GM19328 (cell line): ENCODE measurements at regions not wholly inside any gene's neighbourhood (a gene's known extent, or its start where the extent isn't known, plus 50 kb on each side); places are given as distances from the start of the nearest gene placed in this dataset.
"Not testable (repeated sequence)": the region's sequence is repeated elsewhere in the genome, so short reads cannot be mapped to it uniquely, and the experiment has no call there.

Source experiments
- ATAC-seq: cut with Tn5 transposase; IDR thresholded peaks from one replicate; pipeline ENCODE4 v1.9.1; 2021; ENCODE audit warnings: mild to moderate bottlenecking, moderate library complexity; ENCODE audit not compliant: unreplicated experiment

DNA sequence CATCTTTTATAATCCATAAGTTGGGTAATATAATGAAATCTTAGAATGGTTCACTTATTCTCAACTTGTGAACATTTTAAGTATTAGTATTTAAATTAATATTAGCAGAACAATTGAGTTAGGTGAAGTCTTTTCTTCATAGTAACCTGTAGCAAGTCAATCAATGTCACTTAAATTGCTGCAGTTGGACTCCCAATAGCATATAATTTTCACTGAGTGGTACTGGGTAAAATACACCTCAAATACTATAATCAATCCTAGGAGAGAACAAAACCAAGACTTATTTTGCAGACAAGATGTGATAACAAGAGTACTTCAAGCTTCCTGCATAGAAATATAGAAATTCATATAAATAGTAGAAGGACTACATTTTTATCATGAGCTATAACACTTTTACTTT is 677.9 kb upstream of the LRRN3 start:
- ATAC-seq: no peak

DNA sequence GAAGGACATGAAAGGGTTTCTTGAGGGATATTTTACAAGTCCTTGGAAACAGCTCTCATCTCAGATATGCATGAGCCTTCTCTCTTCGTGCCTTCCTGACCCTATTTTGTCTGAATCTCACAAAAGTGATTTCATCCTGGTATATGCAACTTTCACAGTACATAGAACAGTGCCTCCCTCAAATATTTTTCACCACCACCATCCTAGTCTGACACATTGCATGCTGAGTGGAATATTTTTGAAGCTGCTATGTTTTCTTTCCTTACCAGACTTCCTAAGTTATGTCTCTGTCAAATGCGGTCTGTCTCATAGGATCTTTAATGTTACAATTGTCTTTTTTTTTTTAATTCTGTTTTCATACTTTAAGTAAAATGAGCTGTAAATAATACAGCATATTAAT is 673.3 kb upstream of the LRRN3 start:
- no peak for ATAC-seq

DNA sequence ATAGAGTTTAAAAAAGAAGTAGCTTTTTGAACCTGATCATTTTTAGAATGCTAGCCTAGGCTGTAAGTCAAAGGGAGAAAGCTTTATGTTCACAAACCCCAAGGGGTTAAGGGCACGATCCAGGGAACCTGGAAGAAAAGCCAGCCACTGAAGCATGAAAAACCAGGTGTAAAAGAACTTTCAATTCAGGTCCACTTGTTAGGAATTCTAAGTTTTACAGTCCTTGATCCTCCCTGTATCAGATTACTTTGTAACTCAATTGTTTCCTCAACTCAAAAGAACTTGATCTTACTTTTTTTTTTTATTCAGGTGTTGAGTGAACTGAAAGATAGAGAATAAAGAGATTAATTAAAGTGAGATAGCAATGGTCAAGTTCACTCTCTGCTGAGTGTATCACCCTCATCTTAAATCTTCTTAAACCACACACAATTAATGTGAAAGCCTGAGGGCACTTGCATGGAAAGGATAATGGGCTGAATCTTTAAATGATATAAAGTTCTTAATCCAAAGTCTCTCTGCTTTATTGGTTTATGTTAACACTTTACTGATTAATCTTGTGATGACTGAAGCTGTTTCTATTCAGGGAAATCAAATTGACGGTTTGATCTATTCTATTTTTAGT is 672.2 kb upstream of the LRRN3 start:
- ATAC-seq: no peak

DNA sequence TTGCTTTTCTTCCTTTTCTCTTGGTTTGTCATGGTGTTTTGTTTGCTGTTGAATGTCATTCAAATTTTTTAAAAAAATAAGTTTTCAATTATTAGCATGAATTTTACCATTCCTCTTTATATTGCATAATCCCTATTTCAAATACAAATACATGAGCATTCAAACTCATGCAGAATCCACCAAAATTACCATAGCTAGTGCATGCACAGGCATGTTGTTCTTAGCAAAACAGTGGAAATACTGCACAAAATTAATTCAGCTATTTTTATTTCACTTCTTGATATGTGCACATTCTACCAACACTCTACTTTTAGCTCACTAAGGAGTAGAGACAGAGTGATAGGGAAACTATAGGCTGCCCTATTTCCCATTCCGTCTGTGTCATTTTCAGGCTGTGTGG is 670.1 kb upstream of the LRRN3 start:
- ATAC-seq: no peak

DNA sequence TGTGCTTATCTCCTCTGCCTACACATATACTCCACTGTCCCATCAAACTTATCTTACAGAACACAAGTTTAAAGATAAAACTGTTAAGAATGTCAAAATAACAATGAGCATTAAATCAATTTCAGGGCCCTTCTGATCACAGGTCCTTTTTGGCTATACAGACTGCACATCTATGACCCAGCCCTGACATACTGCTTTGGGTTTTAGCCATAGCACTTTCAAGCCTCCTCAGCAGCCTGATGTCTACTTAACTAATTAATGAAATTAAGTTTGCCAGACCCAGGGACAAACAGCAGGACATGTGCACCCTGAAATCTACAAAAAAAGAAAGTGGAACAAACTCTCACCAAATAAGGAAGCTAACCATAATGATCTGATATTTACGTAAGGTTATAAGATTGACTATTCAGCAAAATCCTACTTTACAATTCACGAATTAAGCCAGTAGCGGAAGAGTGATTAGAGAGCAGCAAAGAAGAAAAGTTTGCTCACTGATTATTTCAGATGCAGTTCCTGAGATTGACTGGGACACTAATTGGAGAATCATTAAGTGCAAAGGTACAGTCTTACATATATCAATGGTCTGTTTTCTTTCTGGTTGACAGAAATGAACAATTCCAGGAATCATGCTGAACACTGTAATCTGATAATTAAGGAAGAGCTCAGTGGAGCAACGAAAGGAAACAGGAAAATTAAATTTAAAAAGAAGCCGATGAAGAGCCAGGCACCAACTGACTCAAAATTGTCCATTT is 669.3 kb upstream of the LRRN3 start:
- no peak for ATAC-seq

DNA sequence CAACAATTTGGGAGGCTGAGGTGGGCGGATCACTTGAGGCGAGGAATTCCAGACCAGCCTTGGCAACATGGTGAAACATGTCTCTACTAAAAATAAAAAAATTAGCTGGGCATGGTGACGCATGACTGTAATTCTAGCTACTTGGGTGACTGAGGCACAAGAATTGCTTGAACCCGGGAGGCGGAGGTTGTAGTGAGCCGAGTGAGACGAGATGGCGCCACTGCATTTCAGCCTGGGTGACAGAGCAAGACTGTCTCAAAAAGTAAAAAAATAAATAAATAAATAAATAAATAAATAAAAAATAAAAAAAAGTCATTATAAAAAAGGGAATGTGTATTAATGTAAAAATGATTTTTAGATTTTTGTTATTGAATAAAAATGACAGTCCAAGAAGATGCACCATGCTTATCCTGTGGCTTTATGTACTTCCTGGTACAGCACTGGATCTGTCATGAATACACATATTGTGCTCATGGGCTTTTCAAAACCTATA is 658.8 kb upstream of the LRRN3 start:
- ATAC-seq: no peak

DNA sequence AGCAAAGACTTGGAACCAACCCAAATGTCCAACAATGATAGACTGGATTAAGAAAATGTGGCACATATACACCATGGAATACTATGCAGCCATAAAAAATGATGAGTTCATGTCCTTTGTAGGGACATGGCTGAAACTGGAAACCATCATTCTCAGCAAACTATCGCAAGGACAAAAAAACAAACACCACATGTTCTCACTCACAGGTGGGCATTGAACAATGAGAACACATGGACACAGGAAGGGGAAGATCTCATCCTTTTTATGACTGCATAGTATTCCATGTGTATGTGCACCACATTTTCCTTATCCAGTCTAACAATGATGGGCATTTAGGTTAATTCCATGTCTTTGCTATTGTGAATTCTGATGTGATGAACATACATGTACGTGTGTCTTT is 652.0 kb upstream of the LRRN3 start:
- not testable (repeated sequence) for ATAC-seq

DNA sequence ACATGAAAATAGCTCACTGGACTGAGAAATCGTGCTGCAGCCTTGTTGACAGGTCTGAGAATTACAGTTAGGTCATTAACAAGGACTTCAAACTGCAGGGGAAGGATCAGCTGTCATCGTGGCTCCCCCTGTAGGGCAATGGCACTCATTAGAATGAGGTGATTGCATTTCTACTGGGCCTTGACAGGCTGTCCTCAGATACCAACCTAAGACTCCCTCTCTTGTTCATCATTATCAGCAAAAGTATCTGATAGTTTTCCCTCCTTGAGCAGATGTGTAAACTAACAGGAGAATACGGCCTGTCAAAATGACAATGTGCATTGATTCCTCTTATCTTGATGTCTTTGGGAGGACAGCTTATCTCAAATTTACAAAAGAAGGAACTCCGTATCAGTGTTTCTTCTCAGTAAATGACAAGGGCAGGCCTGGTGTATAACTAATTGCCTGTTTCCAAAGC is 648.5 kb upstream of the LRRN3 start:
- peak; percentile 75 for ATAC-seq

DNA sequence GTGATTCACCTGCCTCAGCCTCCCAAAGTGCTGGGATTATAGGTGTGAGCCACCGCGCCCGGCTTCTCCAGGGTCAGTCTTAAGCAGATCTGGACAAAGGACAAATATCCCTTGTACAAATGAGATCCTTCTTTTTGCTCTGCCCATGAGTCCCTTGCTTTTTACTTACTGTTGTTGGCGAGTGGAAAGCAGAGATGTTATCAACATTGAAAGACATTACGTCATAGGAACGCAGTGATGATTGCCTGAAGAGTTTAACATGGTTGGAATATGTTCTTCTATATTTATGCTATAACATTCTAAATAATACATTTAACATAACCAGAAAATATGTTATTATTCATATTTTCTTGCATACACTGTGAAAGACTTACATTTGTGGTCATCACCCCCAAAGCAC is 644.3 kb upstream of the LRRN3 start:
- no peak for ATAC-seq

DNA sequence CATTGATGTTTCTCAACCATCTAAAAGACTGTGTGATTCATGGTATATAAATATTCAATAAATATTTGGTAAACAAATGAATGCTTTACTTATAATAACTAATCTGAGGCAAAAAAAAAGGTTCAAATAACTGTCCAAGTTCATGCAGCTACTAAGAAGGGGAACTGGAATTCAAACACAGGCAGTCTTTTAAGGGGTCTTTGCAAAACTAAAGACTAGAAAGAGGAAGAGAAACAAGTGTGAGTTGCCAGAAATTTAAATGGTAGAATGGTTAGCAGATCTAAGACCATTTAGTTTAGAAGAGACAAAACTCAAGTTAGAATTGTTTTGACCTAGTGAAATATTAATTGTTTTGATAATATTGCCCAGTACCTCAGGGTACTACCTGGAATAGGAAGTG is 642.0 kb upstream of the LRRN3 start:
- ATAC-seq: no peak

DNA sequence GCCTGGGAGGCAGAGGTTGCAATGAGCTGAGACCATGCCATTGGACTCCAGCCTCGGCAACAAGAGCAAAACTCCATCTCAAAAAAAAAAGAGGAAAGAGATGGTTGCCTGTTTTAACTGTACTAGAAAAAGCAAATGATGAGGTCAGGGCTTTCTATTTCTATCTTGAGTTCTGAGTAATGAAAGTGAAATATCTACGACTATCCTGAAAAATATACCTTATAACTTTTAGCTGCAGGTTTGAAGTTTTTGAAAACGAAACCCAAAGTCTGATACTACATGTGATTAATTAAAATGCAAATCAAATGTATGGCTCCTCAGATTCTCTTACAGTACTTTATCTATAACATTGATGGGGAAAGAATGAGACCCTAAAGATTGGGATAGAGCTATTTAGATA is 636.2 kb upstream of the LRRN3 start:
- ATAC-seq: peak; percentile 49

DNA sequence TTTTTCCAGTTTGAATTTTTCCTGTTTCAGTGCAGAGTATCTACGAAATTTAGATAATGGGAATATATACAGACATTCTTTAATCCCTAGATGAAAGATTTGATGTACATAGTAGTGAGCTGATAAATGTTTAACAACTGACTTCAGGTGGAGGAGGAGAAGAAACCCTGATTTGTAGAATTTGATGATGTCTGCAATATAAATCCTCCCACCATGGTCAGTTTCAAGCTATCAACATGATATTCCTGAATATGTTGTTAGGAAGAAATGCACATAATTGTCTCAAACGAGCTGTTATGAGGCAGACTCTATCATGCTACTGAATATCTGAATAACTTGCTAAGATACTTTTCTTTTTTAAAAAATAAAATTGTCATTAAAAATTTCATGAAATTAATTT is 629.3 kb upstream of the LRRN3 start:
- no peak for ATAC-seq

DNA sequence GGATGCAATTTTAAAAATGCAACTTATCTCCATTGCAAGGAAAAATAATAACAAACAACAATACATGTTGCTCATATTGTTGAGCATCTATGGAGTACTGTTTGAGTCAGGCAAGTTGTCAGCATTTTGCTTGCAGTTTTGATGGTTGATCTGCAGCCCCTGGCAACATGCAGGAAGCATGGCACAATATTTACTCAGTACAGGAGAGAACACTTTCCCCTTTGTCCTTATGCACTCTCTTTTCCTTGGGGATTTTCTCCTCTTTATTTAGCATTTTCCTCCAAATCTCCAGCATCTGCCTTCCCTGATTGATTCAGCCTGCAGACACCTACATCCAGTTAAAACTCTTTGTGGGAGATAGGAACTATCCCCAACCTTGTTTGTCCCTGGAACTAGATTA is 620.5 kb upstream of the LRRN3 start:
- no peak for ATAC-seq

DNA sequence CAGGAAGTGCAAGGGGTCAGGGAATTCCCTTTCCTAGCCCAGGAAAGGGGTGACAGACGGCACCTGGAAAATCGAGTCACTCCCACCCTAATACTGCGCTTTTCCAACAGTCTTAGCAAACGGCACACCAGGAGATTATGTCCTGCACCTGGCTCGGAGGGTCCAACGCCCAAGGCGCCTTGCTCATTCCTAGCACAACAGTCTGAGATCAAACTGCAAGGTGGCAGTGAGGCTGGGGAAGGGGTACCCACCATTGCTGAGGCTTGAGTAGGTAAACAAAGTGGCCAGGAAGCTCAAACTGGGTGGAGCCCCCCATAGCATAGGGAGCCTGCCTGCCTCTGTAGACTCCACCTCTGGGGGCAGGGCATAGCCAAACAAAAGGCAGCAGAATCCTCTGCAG is 618.5 kb upstream of the LRRN3 start:
- ATAC-seq: not testable (repeated sequence)

DNA sequence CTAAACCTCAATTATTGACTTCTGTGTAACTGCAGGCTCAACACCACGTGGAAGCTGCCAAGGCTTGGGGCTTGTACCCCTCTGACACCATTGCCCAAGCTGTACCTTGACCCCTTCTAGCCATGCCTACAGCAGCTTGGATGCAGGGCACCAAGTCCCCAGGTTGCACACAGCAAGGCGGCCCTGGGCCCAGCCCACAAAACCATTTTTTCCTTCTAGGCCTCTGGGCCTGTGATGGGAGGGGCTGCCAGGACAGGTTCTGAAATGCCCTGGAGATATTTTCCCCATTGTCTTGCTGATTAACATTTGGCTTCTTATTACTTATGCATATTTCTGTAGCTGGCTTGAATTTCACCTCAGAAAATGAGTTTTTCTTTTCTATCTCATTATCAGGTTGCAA is 610.0 kb upstream of the LRRN3 start:
- ATAC-seq: no peak

DNA sequence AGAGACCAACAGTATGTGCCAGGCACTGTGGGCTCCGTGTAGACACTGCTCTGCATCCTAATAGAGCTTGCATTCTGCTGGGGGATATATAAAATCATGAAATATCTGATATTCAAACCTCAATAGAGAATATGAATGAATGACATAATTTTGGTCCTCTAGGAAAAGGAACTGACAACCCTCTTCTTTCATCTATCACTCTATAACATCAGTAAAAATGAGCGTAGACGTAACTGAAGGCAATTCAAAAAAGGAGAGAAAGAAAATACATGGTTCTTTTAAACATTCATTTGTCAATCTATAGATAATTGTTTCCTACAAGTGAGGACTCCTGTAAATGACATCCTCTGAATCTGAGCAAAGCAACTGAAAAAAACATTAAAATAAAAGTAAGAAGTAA is 607.4 kb upstream of the LRRN3 start:
- ATAC-seq: no peak

DNA sequence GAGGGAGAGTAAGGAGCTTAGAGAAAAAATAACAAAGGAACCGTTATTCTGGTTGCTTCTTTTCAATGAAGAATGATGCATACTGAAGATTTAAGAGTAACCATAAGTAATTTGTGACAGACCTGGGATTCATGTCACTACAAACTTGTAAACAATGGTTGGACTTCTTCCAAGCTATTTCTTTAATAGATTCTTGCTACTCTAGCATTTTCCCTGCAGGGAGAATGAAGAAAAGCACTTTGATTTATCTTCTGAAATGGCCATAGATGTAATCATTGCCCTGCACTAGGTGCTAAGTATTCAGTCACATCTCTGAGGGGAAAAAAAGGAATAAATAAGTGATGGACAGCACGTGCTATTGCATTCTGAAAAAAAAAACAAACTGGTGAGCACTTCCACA is 606.6 kb upstream of the LRRN3 start:
- no peak for ATAC-seq

DNA sequence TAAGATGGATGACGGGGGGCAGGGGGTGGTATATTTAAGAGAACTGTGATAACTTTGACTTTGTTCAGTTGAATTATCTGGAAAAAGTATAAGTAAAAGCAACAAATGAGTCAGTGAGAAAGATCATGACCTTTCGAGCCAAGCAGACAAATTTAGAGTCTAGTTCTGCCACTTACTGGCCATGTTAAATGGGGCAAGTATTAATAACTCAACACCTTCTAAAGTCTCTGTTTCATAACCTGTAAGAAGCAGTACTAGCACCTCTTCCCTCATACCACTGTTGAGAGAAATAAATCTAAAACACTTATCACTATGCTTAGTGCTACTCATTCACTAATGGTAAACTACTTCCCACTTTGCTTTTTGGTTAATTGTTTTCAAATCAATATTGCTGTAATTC is 604.4 kb upstream of the LRRN3 start:
- ATAC-seq: no peak

DNA sequence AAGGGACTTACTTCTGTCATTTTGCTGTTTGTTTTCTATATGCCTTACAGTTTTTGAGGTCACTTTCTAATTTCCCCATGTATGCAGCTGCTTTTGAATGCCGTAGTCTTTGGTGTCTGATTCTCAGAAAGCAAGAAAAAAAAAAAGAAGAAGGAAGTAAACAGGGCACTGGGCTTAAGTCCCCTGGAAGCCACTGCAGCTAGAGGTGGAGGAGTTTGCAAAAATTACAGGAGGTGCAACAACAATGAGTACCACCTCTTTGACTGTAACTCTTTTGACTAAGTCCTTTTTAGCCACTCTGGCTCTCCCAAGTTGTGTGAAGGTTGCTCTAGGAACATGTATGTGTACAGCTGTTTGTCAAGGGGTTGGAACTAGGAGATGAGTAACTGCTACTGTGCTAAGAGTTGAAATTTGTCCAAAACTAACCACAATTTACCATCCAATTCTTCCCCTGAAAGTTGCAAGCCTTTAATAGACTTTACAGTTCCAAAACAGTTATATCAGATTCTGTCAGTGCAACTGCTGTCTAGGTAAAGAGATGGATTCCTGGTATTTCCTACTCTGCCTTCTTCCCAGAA is 588.0 kb upstream of the LRRN3 start:
- no peak for ATAC-seq

DNA sequence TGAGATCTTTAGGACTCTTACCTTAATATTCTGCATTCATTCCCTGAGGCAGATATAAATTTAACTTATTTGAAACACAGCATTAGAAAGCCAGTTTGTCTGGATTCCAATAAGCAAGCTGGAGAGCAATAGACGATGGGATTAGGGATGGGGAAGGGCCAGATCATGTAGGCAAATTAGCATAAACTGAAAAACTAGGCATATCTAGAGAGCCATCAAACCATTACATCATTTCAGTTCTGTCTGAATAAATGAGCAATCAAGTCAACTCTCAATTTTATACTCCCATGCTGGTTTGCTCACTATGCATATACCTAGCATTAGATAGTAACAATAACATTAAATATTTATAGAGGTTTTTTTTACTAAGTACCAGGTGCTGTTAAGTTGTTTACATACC is 583.6 kb upstream of the LRRN3 start:
- no peak for ATAC-seq

DNA sequence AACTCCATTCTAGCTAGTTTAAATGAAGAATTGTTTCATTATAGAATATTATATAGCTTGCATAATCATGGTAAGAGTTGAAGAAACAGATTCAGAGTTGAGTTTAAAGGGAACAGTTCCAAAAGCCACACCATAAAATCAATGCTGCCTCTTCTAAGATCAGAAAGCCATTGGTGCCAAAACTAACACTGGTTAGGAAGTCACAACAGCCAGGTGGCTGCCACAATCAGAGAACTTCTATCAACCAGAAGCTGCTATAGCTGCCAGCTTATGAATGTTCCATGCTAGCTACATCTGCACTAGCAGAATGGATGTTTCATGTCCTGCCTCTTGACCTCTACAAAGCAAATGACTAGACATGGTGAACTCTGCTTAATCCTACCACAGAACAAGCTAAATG is 583.1 kb upstream of the LRRN3 start:
- ATAC-seq: no peak

DNA sequence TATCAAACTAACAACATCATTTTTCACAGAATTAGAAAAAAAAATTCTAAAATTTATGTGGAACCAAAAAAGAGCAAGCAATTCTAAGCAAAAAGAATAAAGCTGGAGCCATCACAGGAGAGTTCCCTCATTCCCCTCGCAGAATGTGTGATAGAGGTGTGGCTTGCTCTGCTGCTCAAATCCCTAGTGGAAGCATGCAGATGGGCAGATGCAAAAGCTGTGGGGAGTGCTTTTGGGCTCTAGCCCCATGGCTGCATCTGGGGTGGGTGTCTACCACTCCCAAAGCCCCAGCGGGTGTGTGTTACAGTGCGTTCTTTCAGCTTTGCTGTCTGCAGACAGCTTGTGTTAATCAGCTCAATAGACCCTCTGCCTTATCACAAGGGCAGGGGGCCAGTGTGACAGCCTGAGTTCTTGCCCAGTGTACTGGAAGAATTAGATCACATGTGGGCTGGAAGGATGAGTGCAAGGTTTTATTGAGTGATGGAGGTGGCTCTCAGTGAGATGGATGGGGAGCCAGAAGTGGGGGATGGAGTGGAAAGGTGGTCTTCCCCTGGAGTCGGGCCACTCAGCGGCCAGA is 575.9 kb upstream of the LRRN3 start:
- not testable (repeated sequence) for ATAC-seq
